ENCODE measurements at regions not wholly inside any gene's neighbourhood (a gene's known extent, or its start where the extent isn't known, plus 50 kb on each side); places are given as distances from the start of the nearest gene placed in this dataset.

DNA sequence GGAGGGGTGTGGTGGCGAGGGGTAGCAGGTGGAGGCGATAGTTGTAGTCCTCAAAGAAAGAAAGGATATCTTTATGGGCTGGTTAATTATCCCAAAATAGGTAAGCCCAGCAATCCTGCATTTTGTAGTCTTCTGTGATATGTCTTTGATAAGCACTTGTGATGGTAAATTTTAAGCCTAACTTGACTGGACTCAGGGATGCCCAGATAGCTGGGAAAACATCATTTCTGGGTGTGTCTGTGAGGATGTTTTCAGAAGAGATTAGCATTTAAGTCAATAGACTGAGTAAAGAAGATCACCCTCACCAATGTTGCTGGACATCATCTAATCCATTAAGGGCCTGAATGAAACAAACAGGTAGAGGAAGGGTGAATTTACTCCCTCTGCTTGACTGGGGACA is 124.8 kb upstream of the RIPOR2 start:
- FAIRE-seq: no peak
- no peak for DNase-seq (ENCODE audit: extremely low spot score, insufficient read length, low read depth)

- no peak for FAIRE-seq
These were observed 125.7 kb upstream of the RIPOR2 start for GRCh38 chr6:25061289-25061936.

DNA sequence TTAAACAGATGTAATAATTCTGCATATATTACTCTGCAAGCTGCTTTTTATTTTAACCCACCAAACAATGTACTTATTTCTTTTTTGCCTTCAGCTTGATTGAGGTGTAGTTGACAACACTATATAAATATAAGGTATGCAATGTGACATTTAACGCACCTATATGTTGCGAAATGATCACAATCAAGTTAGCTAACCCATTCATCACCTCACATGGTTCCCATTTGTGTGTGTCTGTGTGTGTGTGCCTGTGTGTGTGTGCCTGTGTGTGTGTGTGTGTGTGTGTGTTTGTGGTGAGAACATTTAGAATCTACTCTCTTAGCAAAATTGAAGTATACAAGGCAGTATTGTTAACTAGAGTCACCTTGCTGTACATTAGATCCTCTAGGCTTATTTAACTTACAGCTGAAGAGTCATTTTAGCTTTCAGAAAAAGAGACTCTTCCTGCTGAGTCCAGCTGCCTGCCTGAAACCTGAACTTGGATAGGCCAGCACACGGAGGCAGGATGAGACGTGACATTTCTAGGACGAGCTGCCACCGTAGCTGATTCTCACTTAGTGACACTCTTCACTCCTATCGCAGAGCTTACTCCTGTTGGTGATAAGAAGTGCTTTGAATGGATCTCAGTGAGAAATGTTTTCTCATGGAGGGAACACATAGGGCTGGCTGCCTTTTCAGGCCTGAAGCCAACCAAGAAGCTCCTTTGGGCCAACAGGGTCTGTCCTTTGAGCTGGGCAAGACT is 126.5 kb upstream of the RIPOR2 start:
- FAIRE-seq: no peak
- DNase-seq (ENCODE audit: extremely low spot score, insufficient read length, low read depth): no peak

More at GRCh38 chr6:25061289-25061936, 125.7 kb upstream of the RIPOR2 start:
- DNase-seq (ENCODE audit: extremely low spot score, insufficient read length, low read depth): no peak

DNA sequence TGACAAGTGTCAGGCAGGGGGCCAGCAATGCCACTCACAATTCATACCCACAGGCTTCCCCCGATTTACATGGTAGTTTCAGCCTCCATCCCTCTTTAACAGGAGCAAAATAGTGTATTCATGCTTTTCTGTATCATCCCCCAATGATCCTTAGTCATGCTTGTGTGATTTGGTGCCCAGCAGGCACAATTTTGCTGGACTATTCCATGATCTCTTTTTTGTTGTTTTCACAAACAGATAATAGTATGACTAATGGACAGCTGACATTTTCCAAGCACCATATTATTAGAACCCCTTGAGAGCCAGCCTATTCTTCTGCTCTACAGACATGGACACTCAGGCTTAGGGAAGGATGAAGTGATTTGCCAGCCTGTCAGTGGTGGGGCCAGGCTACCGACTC is 128.2 kb upstream of the RIPOR2 start:
- FAIRE-seq (no peak), DNase-seq (ENCODE audit: extremely low spot score, insufficient read length, low read depth) (no peak)

DNA sequence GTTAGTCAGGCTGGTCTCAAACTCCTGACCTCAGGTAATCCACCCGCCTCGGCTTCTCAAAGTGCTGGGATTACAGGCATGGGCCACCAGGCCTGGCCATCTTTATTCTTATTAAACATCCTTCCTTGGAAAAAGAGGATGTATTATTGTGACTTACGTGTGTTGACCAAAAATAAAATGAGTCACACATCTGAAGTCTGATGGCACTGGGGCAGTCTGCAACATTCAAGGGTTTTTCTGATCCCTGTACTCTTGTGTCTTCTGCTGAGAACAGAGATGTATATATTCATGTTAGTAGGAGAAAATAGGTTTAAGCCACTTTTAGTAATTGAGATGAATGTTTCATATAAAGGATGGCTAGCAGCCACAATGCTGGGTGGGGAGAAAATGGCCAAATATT is 129.9 kb upstream of the RIPOR2 start:
- DNase-seq (ENCODE audit: extremely low spot score, insufficient read length, low read depth) (no peak), FAIRE-seq (no peak)

DNA sequence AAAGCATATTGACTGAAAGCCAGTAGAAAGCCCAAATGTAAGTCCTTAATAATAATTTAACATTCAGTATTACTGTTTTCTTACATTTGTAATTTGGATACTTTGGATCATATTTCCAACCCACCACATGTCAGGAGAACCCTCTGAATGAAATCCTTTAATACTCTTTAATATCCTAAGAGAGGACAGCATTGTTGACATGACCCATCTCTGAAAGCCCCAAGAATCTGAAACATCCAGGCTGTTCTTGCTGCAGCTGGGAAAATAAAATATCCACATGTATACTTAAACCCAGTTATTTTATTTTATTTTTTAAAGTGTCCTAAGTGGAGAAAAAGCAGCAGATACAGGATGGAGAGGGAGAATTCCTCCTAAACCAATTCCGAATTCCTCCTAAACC is 130.8 kb upstream of the RIPOR2 start:
- FAIRE-seq (no peak), DNase-seq (ENCODE audit: extremely low spot score, insufficient read length, low read depth) (no peak)

DNA sequence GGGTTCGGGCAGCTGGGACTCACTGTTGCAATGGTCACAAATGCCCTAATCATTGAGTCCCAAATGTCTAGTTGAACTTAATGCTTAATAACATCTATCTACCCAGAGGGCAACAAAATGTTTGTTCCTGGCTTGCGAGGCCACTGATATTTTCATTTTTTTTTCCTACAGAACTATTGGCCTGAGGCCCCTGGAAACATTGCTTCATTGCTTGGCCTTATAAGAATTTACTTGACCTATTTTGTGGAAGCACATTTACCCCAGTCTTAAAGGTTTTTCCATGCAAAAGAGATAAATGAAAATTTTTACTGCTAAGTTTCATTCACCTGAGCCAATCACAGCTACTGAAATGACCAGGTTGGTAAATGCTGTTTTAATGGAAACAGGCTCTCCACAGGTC is 133.1 kb upstream of the RIPOR2 start:
- DNase-seq (ENCODE audit: extremely low spot score, insufficient read length, low read depth) (no peak), FAIRE-seq (no peak)

- FAIRE-seq (peak; percentile 93), DNase-seq (ENCODE audit: extremely low spot score, insufficient read length, low read depth) (peak; percentile 58)
These were observed 135.0 kb upstream of the RIPOR2 start for GRCh38 chr6:25070547-25071366.

GRCh38 chr6:25078141-25078540 is 142.4 kb upstream of the RIPOR2 start:
- DNase-seq (ENCODE audit: extremely low spot score, insufficient read length, low read depth) (no peak), FAIRE-seq (no peak)

DNA sequence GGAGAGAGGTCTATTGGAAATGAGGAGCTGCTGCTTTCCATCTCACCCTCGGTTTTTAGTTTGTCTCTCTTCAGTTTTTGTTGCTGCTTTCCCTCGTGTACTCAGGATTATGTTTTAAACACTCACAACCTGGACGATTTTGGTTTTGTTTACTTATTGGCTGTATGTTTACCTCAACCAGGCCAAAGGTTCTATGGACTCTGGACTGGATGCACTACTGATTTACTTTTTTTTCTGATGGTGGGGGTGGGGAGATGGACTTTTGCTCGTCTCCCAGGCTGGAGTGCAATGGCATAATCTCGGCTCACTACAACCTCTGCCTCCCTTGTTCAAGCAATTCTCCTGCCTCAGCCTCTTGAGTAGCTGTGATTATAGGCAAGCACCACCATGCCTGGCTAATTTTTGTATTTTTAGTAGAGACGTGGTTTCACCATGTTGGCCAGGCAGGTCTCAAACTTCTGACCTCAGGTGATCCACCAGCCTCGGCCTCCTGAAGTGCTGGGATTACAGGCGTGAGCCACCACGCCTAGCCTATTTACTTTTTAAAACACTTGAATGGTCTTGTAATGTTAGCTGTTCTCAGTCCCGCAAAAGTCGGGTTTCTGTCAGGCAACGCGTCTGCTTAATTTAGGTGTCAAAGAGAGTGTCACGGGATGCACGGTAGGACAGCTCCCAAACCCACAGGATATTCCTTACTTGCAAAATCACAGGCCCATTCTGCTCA is 148.2 kb upstream of the RIPOR2 start:
- FAIRE-seq (no peak), DNase-seq (ENCODE audit: extremely low spot score, insufficient read length, low read depth) (no peak)

- DNase-seq (ENCODE audit: extremely low spot score, insufficient read length, low read depth) (no peak), FAIRE-seq (no peak)
These were observed 148.7 kb upstream of the RIPOR2 start for GRCh38 chr6:25084508-25084833.

DNA sequence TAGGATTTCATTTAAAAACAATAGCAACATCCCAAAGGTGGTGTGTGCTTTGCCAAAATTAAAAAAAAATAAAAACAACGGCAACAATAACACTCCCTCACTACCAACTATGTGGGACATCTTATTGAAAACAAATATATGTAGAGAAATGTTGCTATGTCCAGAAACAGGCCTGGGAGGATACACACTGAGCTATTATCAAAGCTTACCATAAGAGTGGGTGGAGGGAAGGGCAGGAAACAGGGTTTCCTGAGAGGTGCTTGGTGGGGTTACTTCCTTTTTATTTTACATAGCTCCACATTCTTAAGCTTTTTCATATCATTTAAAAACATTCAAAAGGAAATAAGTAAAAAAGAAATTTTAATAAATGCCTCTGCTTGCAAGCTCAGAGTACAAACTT is 150.0 kb upstream of the RIPOR2 start:
- FAIRE-seq (no peak), DNase-seq (ENCODE audit: extremely low spot score, insufficient read length, low read depth) (no peak)

DNA sequence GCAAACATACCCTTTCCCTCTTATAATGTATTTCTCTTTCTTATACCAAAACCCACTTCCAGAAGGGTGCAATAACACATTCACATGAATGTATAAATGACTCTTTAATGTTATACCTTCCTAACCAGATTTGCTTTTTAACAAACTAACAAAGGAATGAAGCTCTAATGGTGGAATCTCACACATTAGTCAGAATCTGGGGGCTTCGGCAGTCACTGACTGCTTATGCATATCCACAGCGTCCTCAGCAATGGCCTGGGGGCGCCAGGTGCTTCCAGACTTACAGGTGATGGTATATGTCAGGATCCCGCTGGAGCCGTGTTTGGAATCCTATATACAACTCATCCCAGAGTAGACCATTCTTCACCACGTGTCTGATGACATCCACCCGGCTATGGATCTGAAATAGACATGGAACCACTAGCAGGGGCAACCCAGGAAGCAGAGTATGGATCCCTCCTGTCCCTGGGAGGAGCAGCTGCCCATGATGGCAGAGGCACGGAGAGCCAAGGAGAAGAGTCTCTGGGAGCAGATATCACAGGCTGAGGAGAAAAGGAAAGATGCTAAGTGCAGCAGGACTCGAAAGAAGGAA is 150.8 kb upstream of the RIPOR2 start:
- FAIRE-seq (no peak), DNase-seq (ENCODE audit: extremely low spot score, insufficient read length, low read depth) (no peak)

GRCh38 chr6:25088513-25088912 is 152.8 kb upstream of the RIPOR2 start:
- DNase-seq (ENCODE audit: extremely low spot score, insufficient read length, low read depth): no peak
- no peak for FAIRE-seq

DNA sequence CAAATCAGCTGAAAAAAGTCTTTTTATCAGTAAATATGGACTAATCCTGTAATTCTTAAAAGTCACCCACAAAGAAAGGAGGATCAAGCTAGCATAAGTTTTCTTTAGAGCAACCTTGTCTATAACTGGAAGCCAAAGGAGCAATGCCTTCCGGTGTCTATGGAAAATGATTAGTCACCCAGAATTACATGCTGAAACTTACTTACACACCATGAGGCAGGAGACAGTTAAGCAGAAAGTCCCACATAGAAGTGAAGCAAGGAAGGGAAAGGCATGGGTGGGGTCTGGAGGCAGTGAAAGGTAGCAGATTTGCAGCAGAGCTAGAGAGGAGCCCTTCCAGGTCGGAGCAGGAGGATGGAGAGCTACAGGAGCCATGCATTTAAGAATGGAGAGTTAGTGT is 153.7 kb upstream of the RIPOR2 start:
- FAIRE-seq (no peak), DNase-seq (ENCODE audit: extremely low spot score, insufficient read length, low read depth) (no peak)

- no peak for DNase-seq (ENCODE audit: extremely low spot score, insufficient read length, low read depth)
- FAIRE-seq: no peak
These were observed 159.0 kb upstream of the RIPOR2 start for GRCh38 chr6:25094726-25095125.

- DNase-seq (ENCODE audit: extremely low spot score, insufficient read length, low read depth): no peak
- FAIRE-seq: no peak
These were observed 164.5 kb upstream of the RIPOR2 start for GRCh38 chr6:25100288-25100687.

GRCh38 chr6:25103603-25104002 is 167.8 kb upstream of the RIPOR2 start:
- DNase-seq (ENCODE audit: extremely low spot score, insufficient read length, low read depth) (peak; percentile 22), FAIRE-seq (peak; percentile 89)

GRCh38 chr6:25105070-25105925 is 169.5 kb upstream of the RIPOR2 start:
- no peak for FAIRE-seq
- no peak for DNase-seq (ENCODE audit: extremely low spot score, insufficient read length, low read depth)

All from GM18507 (cell line).